IMR-90 (cell line): ENCODE measurements at regions not wholly inside any gene's neighbourhood (a gene's known extent, or its start where the extent isn't known, plus 50 kb on each side); places are given as distances from the start of the nearest gene placed in this dataset.

Source experiments
- ATAC-seq: fragments of 200-7000 bp; cut with Tn5 transposase; 2 replicates; pipeline ENCODE4 v1.9.1; 2020; ENCODE audit warnings: low read depth, mild to moderate bottlenecking, moderate library complexity
- BruUV-seq: library from RNA; stranded (reverse); fragments of 400-500 nt; replicated peaks from 2 replicates; lab custom pipeline; 2021; lab: Mats Ljungman, UMichigan
- CTCF ChIA-PET: fragments of 300-600 bp; formaldehyde crosslinking; extraction: SDS; loops from one replicate; lab custom pipeline; 2021; ENCODE audit warnings: antibody characterized with exemption; lab: Yijun Ruan, JAX
- POLR2A ChIA-PET: fragments of 300-600 bp; sonication (Branson Sonifier 250); formaldehyde crosslinking; loops from one replicate; lab custom pipeline; 2022; ENCODE audit warnings: antibody characterized with exemption; ENCODE audit not compliant: unreplicated experiment; lab: Charles Lee
- DNase-seq: peaks from one replicate; pipeline ENCODE4 v3.0.0; 2013
- H2AFZ ChIP-seq: replicated peaks from 2 replicates; pipeline ENCODE3; 2013; ENCODE audit warnings: low read length, mild to moderate bottlenecking; ENCODE audit not compliant: poor library complexity
- H2AK5ac ChIP-seq: 2 replicates; pipeline ENCODE4 v1.6.1; 2013; ENCODE audit warnings: low read depth, low read length, inconsistent platforms
- H2AK9ac ChIP-seq: replicated peaks from 2 replicates; pipeline ENCODE3; 2013; ENCODE audit warnings: mild to moderate bottlenecking, low read depth, low read length, moderate library complexity; ENCODE audit not compliant: poor library complexity
- H2BK120ac ChIP-seq: 2 replicates; pipeline ENCODE4 v1.6.1; 2013; ENCODE audit warnings: low read depth, low read length, inconsistent platforms
- H2BK15ac ChIP-seq: 3 replicates; pipeline ENCODE4 v1.6.1; 2013; ENCODE audit warnings: low read depth, low read length, inconsistent platforms
- H2BK20ac ChIP-seq: 2 replicates; pipeline ENCODE4 v1.6.1; 2013; ENCODE audit warnings: low read depth, mild to moderate bottlenecking, inconsistent platforms, low read length, moderate library complexity
- H2BK5ac ChIP-seq: 2 replicates; pipeline ENCODE4 v1.6.1; 2013; ENCODE audit warnings: mild to moderate bottlenecking, low read depth, low read length, inconsistent platforms; ENCODE audit not compliant: poor library complexity, severe bottlenecking
- H3K14ac ChIP-seq: replicated peaks from 2 replicates; pipeline ENCODE4 v1.6.1; 2013; ENCODE audit warnings: low read depth, low read length, inconsistent platforms
- H3K18ac ChIP-seq: 2 replicates; pipeline ENCODE4 v1.6.1; 2013; ENCODE audit warnings: low read depth, low read length, control low read depth
- H3K23ac ChIP-seq: 2 replicates; pipeline ENCODE4 v1.6.1; 2013; ENCODE audit warnings: low read depth, low read length, inconsistent platforms
- H3K27ac ChIP-seq: 2 replicates; pipeline ENCODE4 v1.5.1; 2013; ENCODE audit warnings: mild to moderate bottlenecking, control low read depth, low read length; ENCODE audit not compliant: insufficient read depth
- H3K27me3 ChIP-seq: 2 replicates; pipeline ENCODE4 v1.6.1; 2013; ENCODE audit warnings: low read length; ENCODE audit not compliant: control insufficient read depth, insufficient read depth
- H3K36me3 ChIP-seq: 2 replicates; pipeline ENCODE4 v1.6.1; 2013; ENCODE audit warnings: low read length, mixed read lengths; ENCODE audit not compliant: control insufficient read depth, insufficient read depth
- H3K4ac ChIP-seq: 2 replicates; pipeline ENCODE4 v1.6.1; 2013; ENCODE audit warnings: low read depth, low read length, inconsistent platforms
- H3K4me1 ChIP-seq: 2 replicates; pipeline ENCODE4 v1.6.1; 2013; ENCODE audit warnings: low read length, mixed read lengths; ENCODE audit not compliant: control insufficient read depth, insufficient read depth
- H3K4me2 ChIP-seq: 2 replicates; pipeline ENCODE4 v1.6.1; 2013; ENCODE audit warnings: low read depth, mild to moderate bottlenecking, control low read depth, low read length, moderate library complexity
- H3K4me3 ChIP-seq: 2 replicates; pipeline ENCODE4 v1.5.1; 2013; ENCODE audit warnings: low read depth, mild to moderate bottlenecking, control low read depth, low read length, moderate library complexity; ENCODE audit not compliant: insufficient read depth
- H3K56ac ChIP-seq: 2 replicates; pipeline ENCODE4 v1.6.1; 2013; ENCODE audit warnings: low read length, inconsistent platforms; ENCODE audit not compliant: insufficient read depth; ENCODE audit errors: extremely low read depth
- H3K79me1 ChIP-seq, 2 experiments: 2 replicates each; pipeline ENCODE4 v1.6.1; 2013; ENCODE audit warnings: low read length in 2 of 2, inconsistent platforms in 1 of 2, low read depth in 1 of 2
- H3K9ac ChIP-seq: 2 replicates; pipeline ENCODE4 v1.6.1; 2013; ENCODE audit warnings: low read depth, low read length, control low read depth
- H3K9me1 ChIP-seq: 2 replicates; pipeline ENCODE4 v1.6.1; 2013; ENCODE audit warnings: low read length, inconsistent platforms; ENCODE audit not compliant: insufficient read depth
- H3K9me3 ChIP-seq: 2 replicates; pipeline ENCODE4 v1.6.1; 2013; ENCODE audit warnings: low read length; ENCODE audit not compliant: control insufficient read depth, insufficient read depth
- H4K20me1 ChIP-seq: 2 replicates; pipeline ENCODE4 v1.6.1; 2013; ENCODE audit warnings: low read length, inconsistent platforms; ENCODE audit not compliant: insufficient read depth
- H4K5ac ChIP-seq: 2 replicates; pipeline ENCODE4 v1.6.1; 2013; ENCODE audit warnings: mild to moderate bottlenecking, low read depth, low read length, control low read depth
- H4K8ac ChIP-seq, 2 experiments: 2 replicates each; pipeline ENCODE4 v1.6.1; 2013; ENCODE audit warnings: low read depth in 2 of 2, low read length in 2 of 2, control low read depth in 1 of 2, inconsistent platforms in 1 of 2
- H4K91ac ChIP-seq: 2 replicates; pipeline ENCODE4 v1.6.1; 2013; ENCODE audit warnings: low read depth, low read length, inconsistent platforms; ENCODE audit not compliant: insufficient read depth
- FOS ChIP-seq: fragments of 150-350 bp; IDR thresholded peaks from 2 replicates; pipeline ENCODE4 v1.6.1; 2016; ENCODE audit warnings: low read depth, low read length
- MXI1 ChIP-seq: IDR thresholded peaks from 2 replicates; pipeline ENCODE4 v1.6.1; 2012; ENCODE audit warnings: low read depth, mild to moderate bottlenecking, low read length, moderate library complexity, borderline replicate concordance
- WGBS, 2 experiments: methylation state at CpG; one replicate each; pipeline versions ENCODE4 v1.1.5 to v1.1.7; 2013; ENCODE audit warnings: missing lambda C conversion rate in 2 of 2; ENCODE audit not compliant: insufficient read length in 1 of 2; ENCODE audit errors: extremely low coverage in 2 of 2; 5-methylcytosine and 5-hydroxymethylcytosine counted together
- dilution Hi-C: fragments of 300-500 bp; cut with HindIII; formaldehyde crosslinking; loops from one replicate; pipeline ENCODE4 v1.14.3; 2018; ENCODE audit warnings: low sequenced_read_pairs; ENCODE audit not compliant: unreplicated experiment
- in situ Hi-C: fragments of 300-500 bp; cut with MboI; formaldehyde crosslinking; loops from 3 replicates; pipeline ENCODE4 v1.14.3; 2019; ENCODE audit warnings: low sequenced_read_pairs, inconsistent platforms, mixed read lengths
- intact Hi-C: fragments of 100-400 bp; cut with micrococcal nuclease; formaldehyde crosslinking; loops from 2 replicates; pipeline ENCODE4 v1.10.0; 2022

DNA sequence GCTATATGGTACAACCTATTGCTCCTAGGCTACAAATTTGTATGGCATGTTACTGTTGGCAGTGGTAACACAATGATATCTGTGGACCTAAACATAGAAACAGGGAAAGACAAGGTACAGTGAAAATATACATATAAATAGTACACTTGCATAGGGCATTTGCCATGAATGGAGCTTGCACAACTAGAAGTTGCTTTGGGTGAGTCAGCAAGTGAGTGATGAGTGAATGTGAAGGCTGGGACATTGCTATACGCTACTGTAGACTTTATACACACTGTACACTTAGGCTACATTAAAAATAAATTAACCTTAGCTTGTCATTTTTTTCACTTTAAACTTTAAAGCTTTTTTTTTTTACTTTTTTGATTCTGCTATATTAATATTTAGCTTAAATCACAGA is 500.0 kb upstream of the SETBP1 start:
- no peak for TF ChIP-seq MXI1
- no peak for TF ChIP-seq FOS
- no TSS peak for BruUV-seq
- Histone ChIP-seq H3K9me3 (no peaks in the 10 kb centered on the region), H3K36me3 (no peaks in the 10 kb centered on the region), H3K9ac (no peak overlapping the region), H3K27ac (no peak overlapping the region), H3K56ac (no peak overlapping the region), H3K23ac (no peak overlapping the region), H2BK20ac (no peak overlapping the region), H2AK9ac (no peak overlapping the region), H3K14ac (no peak overlapping the region), H2BK120ac (no peak overlapping the region), H2AFZ (no peak overlapping the region), H4K91ac (no peak overlapping the region), H2BK15ac (no peak overlapping the region), H2BK5ac (no peak overlapping the region), H2AK5ac (no peak overlapping the region), H3K4me1 (no peaks in the 10 kb centered on the region), H3K4ac (no peak overlapping the region), H4K20me1 (no peaks in the 10 kb centered on the region), H3K4me3 (no peak overlapping the region), H4K8ac (no peak overlapping the region), H3K27me3 (no peaks in the 10 kb centered on the region), H3K9me1 (no peaks in the 10 kb centered on the region), H4K5ac (no peak overlapping the region), H3K79me1 (no peaks in the 10 kb centered on the region), H3K4me2 (no peak overlapping the region), H3K18ac (no peak overlapping the region)
- DNase-seq: peak; percentile 3
- ChIA-PET CTCF (interaction anchor here (0.8 kb wide), 1 partner anchor 12 kb away, joined by 3 read pairs; no protein-coding TSS in a partner anchor), POLR2A (no interaction called here)
- dilution Hi-C loops (no loop called here), in situ Hi-C loops (no loop called here), intact Hi-C loops (no loop called here)
- ATAC-seq: no peak
- WGBS, 2 experiments: no CpG with 5 or more reads among the region's 1 CpG
